GM20000 (cell line): ENCODE measurements at regions not wholly inside any gene's neighbourhood (a gene's known extent, or its start where the extent isn't known, plus 50 kb on each side); places are given as distances from the start of the nearest gene placed in this dataset.

Experiments
- DNase-seq: peaks from one replicate; pipeline ENCODE4 v3.0.0; 2012; ENCODE audit warnings: low spot score
- TF ChIP-seq, protein P1 (sequence below): IDR thresholded peaks from 2 replicates; pipeline ENCODE4 v1.5.1; 2012; ENCODE audit warnings: mild to moderate bottlenecking, control low read depth; ENCODE audit errors: extremely low read depth, missing control alignments

DNA sequence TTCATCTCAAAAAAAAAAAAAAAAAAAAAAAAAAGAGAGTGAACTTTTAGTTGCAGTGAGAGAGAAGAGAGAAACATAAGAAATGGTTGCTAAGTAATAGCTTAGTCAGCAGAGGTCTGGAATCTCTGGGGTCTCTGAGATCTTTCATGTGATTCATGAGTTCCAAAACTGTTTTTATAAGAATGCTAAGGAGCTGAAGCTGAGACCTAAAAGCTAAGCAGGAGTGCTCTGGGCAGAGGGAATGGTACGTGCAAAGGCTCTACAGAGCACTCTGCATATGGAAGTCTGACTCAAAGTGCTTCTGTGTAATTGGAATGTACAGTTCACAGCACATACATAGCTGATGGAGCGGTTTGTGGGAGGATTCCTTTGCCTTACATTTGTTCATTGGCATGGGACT, 66.3 kb upstream of the LRIG1 start:
- DNase-seq = no peak

DNA sequence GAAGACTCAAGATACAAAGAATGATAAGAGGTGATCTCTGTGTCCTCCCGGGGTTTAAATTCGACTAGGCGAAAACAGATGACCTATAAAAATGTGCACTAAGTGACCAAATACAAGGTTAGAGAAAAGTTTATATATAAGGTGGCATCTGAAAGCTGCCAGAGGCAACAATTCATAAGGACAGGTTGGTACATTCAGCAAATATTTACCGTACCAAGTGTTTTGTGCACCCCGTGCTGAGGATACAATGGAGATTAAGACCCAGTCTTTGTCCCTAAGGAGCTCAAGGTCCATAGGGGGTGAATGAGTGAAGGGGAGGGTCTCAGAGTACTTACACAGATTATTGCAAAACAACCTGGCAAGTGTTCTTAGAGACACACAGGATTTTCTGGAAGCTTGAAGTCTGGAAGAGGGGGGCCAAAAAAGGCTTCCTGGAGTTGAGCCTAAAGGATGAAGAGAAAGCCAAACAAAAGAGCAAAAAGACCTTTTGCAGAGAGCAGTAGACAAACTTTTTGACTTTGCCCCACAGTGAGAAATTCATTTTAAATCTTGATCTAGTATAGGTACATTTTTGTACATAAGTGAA, 71.4 kb upstream of the LRIG1 start:
- TF ChIP-seq, protein P1, sequence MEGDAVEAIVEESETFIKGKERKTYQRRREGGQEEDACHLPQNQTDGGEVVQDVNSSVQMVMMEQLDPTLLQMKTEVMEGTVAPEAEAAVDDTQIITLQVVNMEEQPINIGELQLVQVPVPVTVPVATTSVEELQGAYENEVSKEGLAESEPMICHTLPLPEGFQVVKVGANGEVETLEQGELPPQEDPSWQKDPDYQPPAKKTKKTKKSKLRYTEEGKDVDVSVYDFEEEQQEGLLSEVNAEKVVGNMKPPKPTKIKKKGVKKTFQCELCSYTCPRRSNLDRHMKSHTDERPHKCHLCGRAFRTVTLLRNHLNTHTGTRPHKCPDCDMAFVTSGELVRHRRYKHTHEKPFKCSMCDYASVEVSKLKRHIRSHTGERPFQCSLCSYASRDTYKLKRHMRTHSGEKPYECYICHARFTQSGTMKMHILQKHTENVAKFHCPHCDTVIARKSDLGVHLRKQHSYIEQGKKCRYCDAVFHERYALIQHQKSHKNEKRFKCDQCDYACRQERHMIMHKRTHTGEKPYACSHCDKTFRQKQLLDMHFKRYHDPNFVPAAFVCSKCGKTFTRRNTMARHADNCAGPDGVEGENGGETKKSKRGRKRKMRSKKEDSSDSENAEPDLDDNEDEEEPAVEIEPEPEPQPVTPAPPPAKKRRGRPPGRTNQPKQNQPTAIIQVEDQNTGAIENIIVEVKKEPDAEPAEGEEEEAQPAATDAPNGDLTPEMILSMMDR = no peak
- DNase-seq = no peak

More for the DNA sequence above, 66.3 kb upstream of the LRIG1 start:
- TF ChIP-seq, protein P1 = no peak

DNA sequence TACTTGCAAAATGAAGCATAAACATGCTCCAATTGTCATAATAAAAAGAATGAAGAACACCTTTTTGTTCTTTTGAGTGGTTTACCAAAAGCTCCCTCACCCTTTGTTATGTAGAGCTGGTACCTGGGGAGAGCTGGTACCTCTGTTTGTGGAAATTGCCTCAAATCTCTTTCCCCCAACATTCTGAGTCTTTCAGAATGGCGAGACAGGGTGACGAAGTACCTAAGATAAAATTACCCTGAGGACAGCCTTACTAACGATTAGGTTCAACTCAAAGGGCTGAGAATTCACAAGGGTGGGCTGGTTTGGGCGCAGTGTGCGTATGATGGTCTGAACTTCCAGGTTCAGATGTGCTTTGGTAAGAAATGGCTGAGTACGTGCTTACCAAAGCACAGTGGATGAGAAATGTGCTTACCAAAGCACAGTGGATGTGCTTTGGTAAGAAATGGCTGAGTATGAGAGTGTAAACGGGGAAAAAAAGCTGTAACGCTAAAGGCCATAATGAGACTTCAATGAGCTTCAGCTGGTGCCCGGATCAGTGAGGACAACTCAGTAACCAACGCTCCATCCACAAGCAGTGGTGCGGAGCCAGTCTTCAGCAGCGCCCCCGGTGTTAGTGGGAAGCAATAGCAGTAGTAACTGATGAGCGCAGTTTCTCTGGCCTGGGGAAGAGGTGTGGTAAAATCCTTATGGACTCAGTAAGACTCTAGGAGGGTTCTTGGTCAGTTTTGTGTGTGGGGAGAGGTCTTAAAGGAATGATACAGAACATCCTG, 72.3 kb upstream of the LRIG1 start:
- no peak for DNase-seq
- TF ChIP-seq, protein P1 = no peak

DNA sequence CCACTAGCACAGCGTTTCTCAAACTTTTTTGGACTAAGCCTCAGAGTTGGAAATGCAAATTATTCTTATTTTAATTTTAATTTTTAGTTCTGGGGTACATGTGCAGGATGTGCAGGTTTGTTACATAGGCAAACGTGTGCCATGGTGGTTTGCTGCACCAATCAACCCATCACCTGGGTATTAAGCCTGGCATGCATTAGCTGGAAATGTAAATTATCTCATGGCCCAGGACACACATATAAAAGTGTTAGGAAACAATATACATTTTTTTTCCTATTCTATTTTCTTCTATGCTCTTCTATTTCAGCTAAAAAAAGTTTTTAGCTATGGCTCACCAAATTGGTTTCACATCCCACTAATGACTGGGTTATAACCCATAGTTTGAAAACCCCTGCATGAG, 73.3 kb upstream of the LRIG1 start:
- TF ChIP-seq, protein P1 = no peak
- DNase-seq = no peak

DNA sequence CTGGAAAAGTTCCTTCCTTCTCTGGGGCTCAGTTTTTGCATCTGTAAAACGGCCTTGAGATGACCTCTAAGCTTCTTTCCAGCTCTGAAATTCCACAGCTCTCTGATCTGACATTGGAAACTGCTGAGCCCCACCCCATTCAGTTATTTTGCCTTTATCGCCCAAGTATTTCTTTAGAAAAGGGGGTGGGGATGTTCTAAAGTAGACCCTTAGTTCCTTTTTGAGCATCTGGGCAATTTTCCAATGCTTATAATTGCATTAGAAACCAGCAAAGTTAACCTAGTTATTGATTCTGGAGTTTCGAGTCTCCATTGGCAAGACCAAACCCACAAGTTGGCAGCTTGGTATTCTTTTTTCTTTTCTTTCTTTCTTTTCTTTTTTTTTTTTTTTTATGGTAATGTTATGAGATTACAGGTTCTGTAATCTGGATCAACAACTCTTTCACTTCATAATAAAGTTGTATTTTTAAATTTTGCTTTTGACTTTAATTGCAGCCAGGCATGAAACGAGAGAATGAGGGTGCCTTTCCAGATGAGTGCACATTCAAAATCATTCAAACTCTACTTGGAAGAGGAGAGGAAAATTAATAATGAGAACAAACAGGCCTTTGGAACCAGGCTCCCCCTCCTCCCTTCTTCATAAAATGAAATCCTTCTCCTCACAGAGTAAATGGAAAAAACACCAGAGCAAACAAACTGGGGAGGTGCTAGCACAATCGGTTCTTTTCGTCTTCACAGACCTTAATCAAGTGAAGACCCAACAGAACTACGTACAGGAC, 76.8 kb upstream of the LRIG1 start:
- DNase-seq = no peak
- TF ChIP-seq, protein P1 = no peak

DNA sequence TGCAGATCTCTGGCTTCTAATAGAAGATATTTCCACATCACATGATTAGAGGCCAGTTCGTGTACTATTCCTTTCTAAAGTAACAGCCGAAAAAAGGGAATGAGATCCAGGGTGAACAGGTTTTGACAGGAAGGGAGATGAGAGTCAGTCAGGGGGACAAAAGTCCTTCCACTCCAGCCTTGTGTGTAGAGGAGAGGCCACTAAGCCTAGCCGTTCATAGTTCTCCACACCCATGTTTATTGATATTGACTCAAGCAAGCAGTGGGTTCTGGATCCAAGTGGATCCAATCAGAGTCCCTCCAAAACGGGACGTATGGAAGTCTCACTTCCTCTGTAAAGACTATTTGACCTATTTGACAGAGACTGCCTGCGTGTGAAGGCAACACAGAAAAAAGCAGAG, 80.4 kb upstream of the LRIG1 start:
- TF ChIP-seq, protein P1 = no peak
- no peak for DNase-seq
